ENCODE measurements at regions not wholly inside any gene's neighbourhood (a gene's known extent, or its start where the extent isn't known, plus 50 kb on each side); places are given as distances from the start of the nearest gene placed in this dataset.
A peak's percentile ranks its signal among the peaks of the same experiment; 100 is the strongest.

DNA sequence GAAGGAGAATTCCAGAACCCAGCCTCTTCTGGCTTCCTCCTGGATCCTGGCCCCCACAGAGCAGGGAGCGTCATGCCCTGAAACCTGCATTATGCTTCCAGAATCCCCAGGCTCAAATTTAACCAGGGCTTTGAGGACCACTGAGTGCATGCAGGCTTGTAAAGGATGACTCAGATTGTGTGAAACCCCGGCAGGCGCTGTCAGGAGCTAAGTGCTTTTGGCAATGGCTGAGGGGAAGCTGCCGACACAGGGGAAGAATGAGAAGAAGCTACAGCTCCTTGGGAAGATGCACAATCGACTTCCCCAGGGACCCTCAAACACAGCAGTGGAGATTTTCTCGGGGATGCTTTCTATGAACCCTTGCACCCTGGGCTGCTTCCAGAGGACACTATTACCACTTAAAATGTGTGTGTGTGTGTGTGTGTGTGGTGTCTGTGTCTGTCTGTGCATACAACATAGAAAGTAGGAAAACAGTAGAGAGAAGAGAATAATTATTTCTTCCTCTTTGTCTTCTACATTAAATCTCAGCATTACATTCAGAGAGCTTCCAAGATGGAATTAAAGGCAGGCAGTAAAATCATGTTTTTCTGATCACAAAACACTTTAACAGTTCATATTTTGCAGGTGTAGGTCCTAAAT, 183.5 kb upstream of the INHBA start:
- Mint-ChIP-seq H3K4me1 (ENCODE audit: low read depth) (peaks cover 70% of the 10 kb centered on the region), H3K36me3 (ENCODE audit: insufficient read depth in 2 of 2) (peaks cover 7 to 16% of the 10 kb centered on the region in 2 donors), H3K27ac (no peak overlapping the region), H3K4me3 (no peak overlapping the region), H3K9me3 (peaks cover 5 to 9% of the 10 kb centered on the region in 2 donors), H3K27me3 (ENCODE audit: low read depth) (peaks cover 49% of the 10 kb centered on the region)
- peak in 1 of 2 donors; percentile 12 for DNase-seq
- no peak for ATAC-seq (replicated peaks in 1 of 2)

DNA sequence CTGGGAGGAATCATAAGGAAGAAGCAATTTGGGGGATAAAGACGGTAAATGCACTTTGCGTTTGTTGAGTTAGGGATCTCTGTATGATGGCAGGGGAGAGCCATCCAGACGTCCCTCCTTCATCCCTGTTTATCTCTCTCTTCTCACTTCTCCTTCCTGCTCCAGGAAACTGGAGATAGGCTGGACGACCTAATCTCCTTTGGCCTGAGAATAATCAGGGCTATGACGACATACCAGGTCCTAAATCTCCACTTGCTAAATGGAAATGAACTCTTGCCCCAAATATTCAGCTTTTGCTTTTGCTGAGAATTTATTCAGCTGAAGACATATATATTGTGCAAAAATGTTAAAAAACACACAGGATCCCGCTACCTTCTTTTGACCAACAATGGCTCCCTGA, 182.9 kb upstream of the INHBA start:
- Mint-ChIP-seq H3K27me3 (ENCODE audit: low read depth) (peaks cover 45% of the 10 kb centered on the region), H3K27ac (no peak overlapping the region), H3K9me3 (peaks cover 5 to 9% of the 10 kb centered on the region in 2 donors), H3K4me1 (ENCODE audit: low read depth) (peaks cover 71% of the 10 kb centered on the region), H3K4me3 (no peak overlapping the region), H3K36me3 (ENCODE audit: insufficient read depth in 2 of 2) (peaks cover 7 to 17% of the 10 kb centered on the region in 2 donors)
- ATAC-seq (replicated peaks in 1 of 2) (no peak), DNase-seq (no peak)

DNA sequence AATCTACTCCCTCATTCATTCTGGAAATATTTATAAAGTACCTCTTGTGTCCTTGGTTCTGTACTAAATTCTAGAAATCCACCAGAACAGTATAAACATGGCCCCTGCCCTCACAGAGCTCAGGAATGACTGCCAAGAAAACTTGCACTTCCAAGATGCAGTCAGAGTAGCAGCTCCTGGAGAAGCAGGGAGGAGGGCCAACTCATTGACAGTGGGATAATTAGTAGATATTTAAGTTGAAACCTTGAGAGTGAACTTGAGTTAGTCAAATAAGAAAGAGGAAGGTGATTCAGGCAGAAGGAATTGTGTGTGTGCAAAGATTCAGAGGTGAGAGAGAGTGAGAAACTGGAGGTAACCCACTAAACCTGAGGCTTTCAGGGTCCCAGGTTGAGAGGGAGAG, 182.2 kb upstream of the INHBA start:
- DNase-seq: no peak
- Mint-ChIP-seq H3K27me3 (ENCODE audit: low read depth) (peaks cover 38% of the 10 kb centered on the region), H3K36me3 (ENCODE audit: insufficient read depth in 2 of 2) (peaks cover 11 to 18% of the 10 kb centered on the region in 2 donors), H3K9me3 (peaks cover 5 to 12% of the 10 kb centered on the region in 2 donors), H3K4me3 (peak overlapping the region; percentile 5 to 13), H3K27ac (peak overlapping the region; percentile 76), H3K4me1 (ENCODE audit: low read depth) (peaks cover 70% of the 10 kb centered on the region)
- ATAC-seq (replicated peaks in 1 of 2): no peak

DNA sequence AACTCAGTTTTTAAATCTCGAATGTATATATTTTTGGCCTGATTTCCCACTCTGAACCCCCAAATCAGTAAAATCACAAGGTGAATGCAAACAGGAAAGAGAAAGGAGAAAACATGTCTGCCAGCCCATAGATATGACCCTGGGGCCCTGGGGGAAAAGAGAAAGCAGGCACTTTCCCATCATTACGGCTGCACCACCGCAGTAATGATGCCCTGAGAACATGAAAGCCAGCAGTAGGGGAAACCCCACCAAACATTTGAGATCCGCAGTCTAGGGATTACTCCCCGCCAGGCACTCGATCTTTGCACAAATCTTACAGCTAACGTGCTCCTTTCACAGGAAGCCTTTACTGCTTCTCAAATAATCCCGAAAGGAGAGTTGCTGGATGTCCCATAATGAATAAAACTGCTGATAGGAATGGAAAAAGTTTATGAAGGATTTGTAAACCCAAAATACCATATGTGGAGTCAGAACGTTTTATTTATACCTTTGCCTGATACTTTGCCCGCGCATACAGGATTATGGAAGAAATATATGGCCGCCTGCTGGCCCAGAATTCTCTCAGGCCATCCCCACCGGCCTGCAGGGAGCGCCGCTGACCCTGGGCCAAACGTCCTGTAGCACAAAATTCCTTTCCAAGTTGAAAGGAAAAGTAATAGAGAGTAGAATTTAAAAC, 180.0 kb upstream of the INHBA start:
- peaks cover 60% of the 10 kb centered on the region for H3K4me1 Mint-ChIP-seq (ENCODE audit: low read depth)
- peak overlapping the region in 1 of 2 donors; percentile 84 for H3K4me3 Mint-ChIP-seq
- H3K36me3 Mint-ChIP-seq (ENCODE audit: insufficient read depth in 2 of 2): peaks cover 16 to 23% of the 10 kb centered on the region in 2 donors
- peaks cover 19% of the 10 kb centered on the region for H3K27me3 Mint-ChIP-seq (ENCODE audit: low read depth)
- peak; percentile 19 to 24 for DNase-seq
- H3K9me3 Mint-ChIP-seq: peaks cover 9 to 16% of the 10 kb centered on the region in 2 donors
- peak overlapping the region; percentile 37 for H3K27ac Mint-ChIP-seq
- peak in 1 of 2 donors; percentile 19 for ATAC-seq (replicated peaks in 1 of 2)

DNA sequence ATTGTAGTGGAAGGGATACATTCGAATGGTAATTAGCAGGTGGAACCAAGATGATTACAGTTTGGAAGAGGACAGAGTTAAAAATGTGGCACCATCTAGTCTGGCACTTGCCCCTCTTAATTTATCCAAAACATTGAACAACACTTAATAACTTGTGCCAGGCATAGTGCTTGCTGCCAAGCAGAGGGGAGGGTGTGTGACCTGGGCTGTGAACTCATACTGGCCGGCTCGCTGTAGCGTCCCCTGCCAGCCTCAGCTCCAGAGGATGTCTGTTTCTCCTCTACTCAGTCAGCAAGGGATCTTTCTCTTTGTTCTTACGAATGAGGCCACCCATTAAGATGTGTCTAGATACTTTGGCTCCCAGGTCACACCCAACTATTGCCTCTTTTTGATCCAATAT, 179.4 kb upstream of the INHBA start:
- peak overlapping the region; percentile 61 to 84 for H3K4me3 Mint-ChIP-seq
- no peak for ATAC-seq (replicated peaks in 1 of 2)

DNA sequence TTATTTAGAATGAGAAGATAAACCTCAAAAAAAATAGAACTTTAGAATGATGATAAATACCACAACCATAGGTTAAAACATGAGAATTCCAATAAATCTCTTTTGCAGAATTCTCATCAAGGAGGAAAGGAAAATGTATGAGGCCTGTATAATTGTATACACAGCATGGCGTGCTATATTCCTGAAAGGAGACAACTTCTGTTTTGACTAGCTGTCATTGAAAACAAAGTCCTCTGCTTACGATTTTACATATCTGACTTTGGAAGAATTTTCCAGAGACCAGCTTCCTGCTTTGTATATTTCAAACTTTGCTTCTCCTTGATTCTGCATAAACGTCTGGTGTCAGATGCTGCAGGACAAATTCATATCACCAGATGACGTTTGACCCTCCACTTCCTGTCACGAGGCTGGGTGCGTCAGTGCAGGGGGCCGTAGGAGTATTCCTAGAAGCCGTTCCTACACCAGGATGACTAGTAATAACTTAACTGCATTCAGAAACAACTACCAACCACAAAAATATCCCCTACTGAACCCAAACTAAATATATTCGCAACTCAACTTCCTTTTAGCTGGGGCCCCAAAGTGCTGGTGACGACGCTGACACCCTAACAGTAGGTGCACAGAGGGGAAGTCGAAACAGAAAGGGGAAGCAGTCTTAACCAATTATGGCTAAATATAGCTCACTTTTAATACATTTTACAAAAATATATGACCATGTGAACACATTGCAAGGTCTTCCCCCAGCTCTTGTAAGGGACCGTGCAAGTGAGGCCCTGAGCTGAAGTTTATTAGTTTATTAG, 178.6 kb upstream of the INHBA start:
- peak; percentile 83 to 87 for DNase-seq
- peak; percentile 96 to 97 for ATAC-seq (replicated peaks in 1 of 2)
- Mint-ChIP-seq H3K27me3 (ENCODE audit: low read depth) (peaks cover 16% of the 10 kb centered on the region), H3K4me1 (ENCODE audit: low read depth) (peaks cover 60% of the 10 kb centered on the region), H3K27ac (peak overlapping the region; percentile 93), H3K9me3 (peaks cover 9 to 16% of the 10 kb centered on the region in 2 donors), H3K4me3 (peak overlapping the region; percentile 61 to 84), H3K36me3 (ENCODE audit: insufficient read depth in 2 of 2) (peaks cover 16 to 23% of the 10 kb centered on the region in 2 donors)

More for the DNA sequence above, 179.4 kb upstream of the INHBA start:
- peaks cover 16 to 23% of the 10 kb centered on the region in 2 donors for H3K36me3 Mint-ChIP-seq (ENCODE audit: insufficient read depth in 2 of 2)
- peak overlapping the region; percentile 93 for H3K27ac Mint-ChIP-seq
- peaks cover 14% of the 10 kb centered on the region for H3K27me3 Mint-ChIP-seq (ENCODE audit: low read depth)
- peaks cover 9 to 16% of the 10 kb centered on the region in 2 donors for H3K9me3 Mint-ChIP-seq
- H3K4me1 Mint-ChIP-seq (ENCODE audit: low read depth): peaks cover 60% of the 10 kb centered on the region
- DNase-seq: no peak

DNA sequence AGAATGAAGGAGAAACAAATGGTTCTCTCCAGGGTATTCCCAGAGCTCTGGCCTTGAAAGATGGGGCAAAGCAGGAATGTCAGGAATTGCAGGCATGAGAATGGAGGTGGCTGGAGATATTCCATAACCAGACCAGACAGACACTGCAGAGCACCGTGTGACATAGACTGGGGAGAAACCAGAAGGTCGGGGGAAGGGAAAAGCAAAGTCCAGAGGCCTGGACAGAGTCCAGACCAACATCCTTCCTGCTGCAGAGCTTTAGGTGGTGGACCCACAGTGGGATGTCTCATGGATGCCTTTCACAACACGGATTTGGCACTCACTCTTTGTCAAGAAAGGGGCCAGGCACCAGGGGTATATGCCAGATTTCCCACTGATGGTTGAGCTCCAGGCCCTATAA, 177.2 kb upstream of the INHBA start:
- DNase-seq: no peak
- Mint-ChIP-seq H3K4me3 (peak overlapping the region in 1 of 2 donors; percentile 21), H3K4me1 (ENCODE audit: low read depth) (peaks cover 47% of the 10 kb centered on the region), H3K9me3 (peaks cover 9 to 16% of the 10 kb centered on the region in 2 donors), H3K27me3 (ENCODE audit: low read depth) (peaks cover 24% of the 10 kb centered on the region), H3K27ac (peak overlapping the region; percentile 48), H3K36me3 (ENCODE audit: insufficient read depth in 2 of 2) (peaks cover 16 to 23% of the 10 kb centered on the region in 2 donors)
- ATAC-seq (replicated peaks in 1 of 2): no peak

DNA sequence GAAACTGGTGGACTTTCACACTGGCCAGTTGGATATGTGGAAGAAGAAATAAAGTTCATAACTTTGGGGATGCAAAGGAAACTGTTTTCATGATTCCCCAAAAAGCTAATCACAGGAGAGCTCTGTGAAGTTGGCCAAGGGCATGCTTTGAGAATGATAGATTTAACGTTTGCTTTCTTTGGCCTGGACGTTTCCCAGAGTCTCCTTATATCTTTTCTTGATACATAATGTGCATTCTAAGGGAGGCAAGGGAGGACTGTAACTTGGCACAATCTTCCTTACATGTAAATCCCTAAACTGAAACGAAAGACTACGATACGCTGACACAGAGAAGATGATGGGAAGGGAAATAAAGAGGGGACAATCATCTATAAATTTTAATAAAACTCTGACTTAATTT, 176.5 kb upstream of the INHBA start:
- no peak overlapping the region for H3K4me3 Mint-ChIP-seq
- peaks cover 16 to 23% of the 10 kb centered on the region in 2 donors for H3K36me3 Mint-ChIP-seq (ENCODE audit: insufficient read depth in 2 of 2)
- H3K27me3 Mint-ChIP-seq (ENCODE audit: low read depth): peaks cover 28% of the 10 kb centered on the region
- H3K4me1 Mint-ChIP-seq (ENCODE audit: low read depth): peaks cover 40% of the 10 kb centered on the region
- DNase-seq (no peak), ATAC-seq (replicated peaks in 1 of 2) (no peak)
- H3K9me3 Mint-ChIP-seq: peaks cover 9 to 15% of the 10 kb centered on the region in 2 donors
- no peak overlapping the region for H3K27ac Mint-ChIP-seq

DNA sequence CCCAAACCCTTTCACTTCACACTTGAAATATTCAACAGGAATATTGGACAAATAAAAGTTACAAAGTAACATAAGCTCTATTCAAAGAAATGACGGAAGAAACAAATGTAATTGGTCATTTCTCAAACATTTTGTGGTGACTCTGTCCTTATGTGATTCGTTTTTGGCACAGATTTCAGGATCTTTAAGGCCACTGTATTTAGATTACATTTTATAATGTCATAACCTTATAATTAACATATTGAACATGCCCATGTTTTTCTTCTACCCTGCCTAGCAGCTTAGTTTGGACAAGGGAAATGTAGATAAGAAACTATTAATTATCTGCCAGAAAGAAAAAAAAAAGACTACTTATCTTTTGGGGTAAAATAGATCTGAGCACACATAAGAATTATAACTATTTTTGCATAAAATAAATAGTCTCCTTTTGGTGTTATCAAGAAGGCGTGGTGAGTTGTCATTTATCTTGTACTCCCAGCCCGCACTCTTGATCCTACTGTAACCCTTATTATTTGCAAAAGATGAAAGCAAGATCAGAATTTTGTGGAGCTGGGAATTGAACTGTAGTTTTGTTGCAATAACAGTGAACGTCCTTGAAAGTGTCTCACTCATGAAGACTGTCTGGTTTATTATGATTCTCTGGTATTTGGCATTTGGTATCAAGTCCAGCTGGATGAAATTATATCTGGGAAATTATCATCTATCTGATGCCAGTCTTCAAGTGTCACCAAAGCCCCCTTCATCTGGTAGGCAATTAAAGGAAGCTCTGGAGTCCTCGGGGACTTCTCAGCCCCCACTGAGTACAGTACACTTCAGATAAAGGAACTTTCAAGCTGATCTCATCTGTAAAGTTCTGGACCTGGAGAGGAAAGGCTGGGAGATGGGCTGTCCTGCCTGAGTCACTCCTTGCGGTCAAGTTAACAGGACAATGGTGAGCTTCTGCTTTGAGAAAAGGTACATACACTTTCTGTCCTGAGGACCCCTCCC, 175.7 kb upstream of the INHBA start:
- H3K27ac Mint-ChIP-seq: no peak overlapping the region
- H3K27me3 Mint-ChIP-seq (ENCODE audit: low read depth): peaks cover 28% of the 10 kb centered on the region
- ATAC-seq (replicated peaks in 1 of 2) (no peak), DNase-seq (no peak)
- no peak overlapping the region for H3K4me3 Mint-ChIP-seq
- peaks cover 16 to 23% of the 10 kb centered on the region in 2 donors for H3K36me3 Mint-ChIP-seq (ENCODE audit: insufficient read depth in 2 of 2)
- peaks cover 34% of the 10 kb centered on the region for H3K4me1 Mint-ChIP-seq (ENCODE audit: low read depth)
- H3K9me3 Mint-ChIP-seq: peaks cover 9 to 15% of the 10 kb centered on the region in 2 donors

DNA sequence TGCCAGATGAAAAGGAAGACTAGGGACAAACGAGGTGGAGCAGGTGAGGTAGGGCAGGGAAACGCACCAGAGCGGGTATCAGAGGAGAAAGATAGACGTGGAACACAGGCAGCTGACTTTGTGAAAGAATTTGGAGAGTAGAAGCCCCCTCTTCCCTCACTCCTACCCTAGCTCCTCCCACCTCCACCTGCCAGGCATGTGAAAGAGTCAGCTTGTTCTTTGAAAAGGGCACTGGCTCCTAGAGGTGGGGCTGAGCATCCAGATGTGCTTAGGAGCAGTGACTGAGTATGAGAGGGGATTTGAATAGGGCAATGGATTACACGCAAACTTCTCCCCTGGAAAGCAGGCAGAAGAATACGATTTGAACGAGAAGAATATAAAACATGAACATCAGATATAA, 174.2 kb upstream of the INHBA start:
- Mint-ChIP-seq H3K4me1 (ENCODE audit: low read depth) (peaks cover 21% of the 10 kb centered on the region), H3K4me3 (no peak overlapping the region), H3K9me3 (peaks cover 9 to 11% of the 10 kb centered on the region in 2 donors), H3K27ac (no peak overlapping the region), H3K36me3 (ENCODE audit: insufficient read depth in 2 of 2) (peaks cover 13 to 16% of the 10 kb centered on the region in 2 donors), H3K27me3 (ENCODE audit: low read depth) (peaks cover 37% of the 10 kb centered on the region)
- no peak for DNase-seq
- no peak for ATAC-seq (replicated peaks in 1 of 2)

DNA sequence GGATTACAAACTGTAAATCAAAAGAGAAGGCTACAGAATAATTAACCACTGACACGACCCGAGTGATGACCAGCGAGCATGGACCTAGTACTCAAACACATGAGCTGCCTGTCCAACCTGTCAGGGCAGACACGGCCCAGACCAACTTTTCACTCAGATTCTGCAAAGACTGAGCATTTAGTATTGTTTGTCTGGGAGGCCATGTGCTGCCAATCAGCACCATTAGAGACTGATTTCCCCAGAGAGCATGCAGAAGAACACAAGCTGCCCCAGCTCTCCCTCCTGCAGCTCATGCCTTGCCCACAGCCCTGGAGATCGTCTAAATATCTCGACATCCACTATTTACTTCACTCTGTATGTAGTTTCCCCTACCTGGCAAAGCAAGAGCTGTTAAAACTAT, 172.6 kb upstream of the INHBA start:
- H3K9me3 Mint-ChIP-seq: peaks cover 6% of the 10 kb centered on the region in 2 donors
- H3K27me3 Mint-ChIP-seq (ENCODE audit: low read depth): peaks cover 44% of the 10 kb centered on the region
- H3K4me3 Mint-ChIP-seq: no peak overlapping the region
- DNase-seq (no peak), ATAC-seq (replicated peaks in 1 of 2) (no peak)
- H3K36me3 Mint-ChIP-seq (ENCODE audit: insufficient read depth in 2 of 2): peaks cover 7 to 11% of the 10 kb centered on the region in 2 donors
- H3K4me1 Mint-ChIP-seq (ENCODE audit: low read depth): peaks cover 11% of the 10 kb centered on the region
- no peak overlapping the region for H3K27ac Mint-ChIP-seq

DNA sequence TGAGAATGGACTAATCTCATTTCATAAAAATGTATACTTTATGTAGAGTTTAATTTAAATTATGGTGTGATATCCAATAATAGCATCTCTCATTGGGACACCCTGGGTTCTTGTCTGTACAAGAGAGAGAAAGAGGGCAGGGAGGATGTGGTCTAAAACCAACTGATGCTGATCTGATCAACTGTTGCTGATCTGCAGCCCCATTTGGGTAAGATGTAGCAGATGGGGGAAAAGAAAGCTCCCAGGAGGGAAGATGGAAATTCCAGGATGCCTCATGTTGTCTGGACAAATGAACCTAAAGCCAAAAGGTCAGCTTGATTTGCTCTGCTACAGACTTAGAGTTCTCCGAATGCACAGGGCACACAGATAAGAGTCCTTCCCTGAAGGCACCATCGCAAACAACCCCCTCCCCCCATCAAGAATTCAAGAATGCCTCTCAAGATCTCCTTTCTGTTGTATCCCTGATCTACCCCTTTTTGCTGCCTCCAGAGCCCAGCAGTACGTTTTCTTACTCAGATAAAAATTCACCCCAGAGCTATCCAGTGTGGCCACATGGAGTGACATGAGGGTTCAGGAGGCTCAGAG, 171.4 kb upstream of the INHBA start:
- H3K27me3 Mint-ChIP-seq (ENCODE audit: low read depth): peaks cover 44% of the 10 kb centered on the region
- no peak overlapping the region for H3K27ac Mint-ChIP-seq
- no peaks in the 10 kb centered on the region for H3K9me3 Mint-ChIP-seq
- no peak overlapping the region for H3K4me3 Mint-ChIP-seq
- ATAC-seq (replicated peaks in 1 of 2): no peak
- H3K36me3 Mint-ChIP-seq (ENCODE audit: insufficient read depth in 2 of 2): peaks cover 0 to 4% of the 10 kb centered on the region in 2 donors
- H3K4me1 Mint-ChIP-seq (ENCODE audit: low read depth): peaks cover 12% of the 10 kb centered on the region
- no peak for DNase-seq

Data from activated T-cell treated with anti-CD3 and anti-CD28 coated beads, Interleukin-2, amount 50 U/mL, for 72 hours (primary cell).